Lower lobe of right lung (tissue), 2 donors: ENCODE measurements at regions not wholly inside any gene's neighbourhood (a gene's known extent, or its start where the extent isn't known, plus 50 kb on each side); places are given as distances from the start of the nearest gene placed in this dataset.

ENCODE experiments used
- ATAC-seq, 2 donors: fragments of 200-7000 bp; cut with Tn5 transposase; one replicate each; pipeline ENCODE4 v1.9.1; 2020 to 2022; ENCODE audit warnings: mild to moderate bottlenecking in 2 of 2, moderate library complexity in 2 of 2
- DNase-seq: peaks from one replicate; pipeline ENCODE4 v3.0.0-alpha.2; 2020
- H3K27ac ChIP-seq: fragments of 200-600 bp; one replicate; pipeline ENCODE4 v1.8.0; 2022
- H3K27me3 ChIP-seq: fragments of 200-600 bp; one replicate; pipeline ENCODE4 v1.8.0; 2022; ENCODE audit warnings: low read depth
- H3K36me3 ChIP-seq: fragments of 200-600 bp; one replicate; pipeline ENCODE4 v1.8.0; 2022; ENCODE audit warnings: mild to moderate bottlenecking
- H3K4me1 ChIP-seq: fragments of 200-600 bp; one replicate; pipeline ENCODE4 v1.8.0; 2022
- H3K4me3 ChIP-seq: fragments of 200-600 bp; one replicate; pipeline ENCODE4 v1.8.0; 2022; ENCODE audit warnings: mild to moderate bottlenecking
- H3K9me3 ChIP-seq: fragments of 200-600 bp; one replicate; pipeline ENCODE4 v1.8.0; 2022
- intact Hi-C: fragments of 100-400 bp; cut with DNase I; formaldehyde crosslinking; loops from one replicate; pipeline ENCODE4 v1.11.0; 2022
- TF ChIP-seq, protein P1 (sequence below): fragments of 200-600 bp; IDR thresholded peaks from one replicate; pipeline ENCODE4 v1.8.0; 2022; ENCODE audit warnings: antibody characterized with exemption, mild to moderate bottlenecking
- donor health status: DM: no; HTN: yes; CAD: no; lungs with severe emphysema.

GRCh38 chr12:59839514-59839913, 243.7 kb downstream of the SLC16A7 start:
- ATAC-seq (no peak), DNase-seq (no peak)
- no peak overlapping the region for H3K27ac ChIP-seq
- intact Hi-C loops: no loop called here
- no peaks in the 10 kb centered on the region for H3K36me3 ChIP-seq
- no peaks in the 10 kb centered on the region for H3K27me3 ChIP-seq
- no peaks in the 10 kb centered on the region for H3K4me1 ChIP-seq
- TF ChIP-seq, protein P1, sequence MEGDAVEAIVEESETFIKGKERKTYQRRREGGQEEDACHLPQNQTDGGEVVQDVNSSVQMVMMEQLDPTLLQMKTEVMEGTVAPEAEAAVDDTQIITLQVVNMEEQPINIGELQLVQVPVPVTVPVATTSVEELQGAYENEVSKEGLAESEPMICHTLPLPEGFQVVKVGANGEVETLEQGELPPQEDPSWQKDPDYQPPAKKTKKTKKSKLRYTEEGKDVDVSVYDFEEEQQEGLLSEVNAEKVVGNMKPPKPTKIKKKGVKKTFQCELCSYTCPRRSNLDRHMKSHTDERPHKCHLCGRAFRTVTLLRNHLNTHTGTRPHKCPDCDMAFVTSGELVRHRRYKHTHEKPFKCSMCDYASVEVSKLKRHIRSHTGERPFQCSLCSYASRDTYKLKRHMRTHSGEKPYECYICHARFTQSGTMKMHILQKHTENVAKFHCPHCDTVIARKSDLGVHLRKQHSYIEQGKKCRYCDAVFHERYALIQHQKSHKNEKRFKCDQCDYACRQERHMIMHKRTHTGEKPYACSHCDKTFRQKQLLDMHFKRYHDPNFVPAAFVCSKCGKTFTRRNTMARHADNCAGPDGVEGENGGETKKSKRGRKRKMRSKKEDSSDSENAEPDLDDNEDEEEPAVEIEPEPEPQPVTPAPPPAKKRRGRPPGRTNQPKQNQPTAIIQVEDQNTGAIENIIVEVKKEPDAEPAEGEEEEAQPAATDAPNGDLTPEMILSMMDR: no peak
- no peak overlapping the region for H3K4me3 ChIP-seq
- no peaks in the 10 kb centered on the region for H3K9me3 ChIP-seq

- TF ChIP-seq, protein P1: no peak
- Histone ChIP-seq H3K4me3 (no peak overlapping the region), H3K27me3 (no peaks in the 10 kb centered on the region), H3K27ac (no peak overlapping the region), H3K4me1 (no peaks in the 10 kb centered on the region), H3K9me3 (no peaks in the 10 kb centered on the region), H3K36me3 (no peaks in the 10 kb centered on the region)
- DNase-seq (no peak), ATAC-seq (no peak)
- intact Hi-C loops: no loop called here
These were observed 247.5 kb downstream of the SLC16A7 start for GRCh38 chr12:59843260-59843843.

DNA sequence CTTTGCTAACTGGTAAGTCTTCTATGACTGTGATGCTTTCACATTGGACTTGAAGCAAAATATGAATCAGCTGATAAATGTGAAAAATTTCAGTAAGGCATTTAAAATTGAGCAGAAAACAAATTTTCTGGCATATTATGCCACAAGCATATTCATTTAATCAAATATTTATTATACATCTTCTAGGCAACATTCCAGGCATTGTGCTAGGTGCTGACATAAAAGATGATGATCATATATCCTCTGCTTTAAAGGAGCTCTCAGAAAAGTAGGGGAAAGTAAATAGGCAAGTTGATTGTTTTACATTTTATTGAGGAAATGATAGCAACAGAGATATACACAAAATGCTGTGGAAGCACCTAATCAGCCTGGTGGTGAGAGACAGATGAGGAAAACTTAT, 248.9 kb downstream of the SLC16A7 start:
- Histone ChIP-seq H3K36me3 (no peaks in the 10 kb centered on the region), H3K27me3 (no peaks in the 10 kb centered on the region), H3K27ac (no peak overlapping the region), H3K4me3 (no peak overlapping the region), H3K4me1 (no peaks in the 10 kb centered on the region), H3K9me3 (no peaks in the 10 kb centered on the region)
- intact Hi-C loops: no loop called here
- DNase-seq (no peak), ATAC-seq (no peak)
- TF ChIP-seq, protein P1: no peak

GRCh38 chr12:59845293-59845692, 249.5 kb downstream of the SLC16A7 start:
- DNase-seq: no peak
- intact Hi-C loops: no loop called here
- Histone ChIP-seq H3K27me3 (no peaks in the 10 kb centered on the region), H3K4me1 (no peaks in the 10 kb centered on the region), H3K9me3 (no peaks in the 10 kb centered on the region), H3K27ac (no peak overlapping the region), H3K4me3 (no peak overlapping the region), H3K36me3 (no peaks in the 10 kb centered on the region)
- ATAC-seq: no peak
- TF ChIP-seq, protein P1: no peak

DNA sequence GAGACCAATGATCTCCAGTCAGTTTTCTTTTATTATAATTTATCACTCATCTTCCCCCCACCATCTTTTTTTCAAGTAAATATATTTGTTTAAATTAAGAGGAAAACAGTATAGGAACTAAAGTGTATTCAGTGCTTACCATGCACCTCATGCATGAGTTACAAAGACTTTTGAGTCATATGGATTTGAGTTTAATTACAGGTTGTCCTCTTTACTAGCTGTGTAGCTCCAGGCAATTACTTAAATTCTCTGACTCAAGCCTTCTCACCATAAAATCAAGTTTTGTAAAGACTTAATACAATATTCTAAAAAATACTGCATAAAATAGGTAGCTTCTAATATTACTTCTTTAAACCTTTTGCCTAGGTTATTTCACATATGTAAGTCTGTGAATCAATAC, 251.3 kb downstream of the SLC16A7 start:
- ATAC-seq: no peak
- intact Hi-C loops: no loop called here
- Histone ChIP-seq H3K4me1 (no peaks in the 10 kb centered on the region), H3K36me3 (no peaks in the 10 kb centered on the region), H3K4me3 (no peak overlapping the region), H3K27me3 (no peaks in the 10 kb centered on the region), H3K27ac (no peak overlapping the region), H3K9me3 (no peaks in the 10 kb centered on the region)
- TF ChIP-seq, protein P1: no peak
- no peak for DNase-seq

GRCh38 chr12:59850268-59850667, 254.4 kb downstream of the SLC16A7 start:
- no peak overlapping the region for H3K27ac ChIP-seq
- no peaks in the 10 kb centered on the region for H3K4me1 ChIP-seq
- no peaks in the 10 kb centered on the region for H3K9me3 ChIP-seq
- ATAC-seq (no peak), DNase-seq (no peak)
- no peaks in the 10 kb centered on the region for H3K27me3 ChIP-seq
- intact Hi-C loops: no loop called here
- H3K36me3 ChIP-seq: no peaks in the 10 kb centered on the region
- H3K4me3 ChIP-seq: no peak overlapping the region
- TF ChIP-seq, protein P1: no peak
